SH-SY5Y (cell line): ENCODE measurements at regions not wholly inside any gene's neighbourhood (a gene's known extent, or its start where the extent isn't known, plus 50 kb on each side); places are given as distances from the start of the nearest gene placed in this dataset.

Source experiments
- GATA2 ChIP-seq: IDR thresholded peaks from 2 replicates; pipeline ENCODE4 v1.6.1; 2011; ENCODE audit warnings: mild to moderate bottlenecking, low read depth, low read length
- GATA3 ChIP-seq: IDR thresholded peaks from 2 replicates; pipeline ENCODE4 v1.6.1; 2011; ENCODE audit warnings: low read depth, mild to moderate bottlenecking, low read length, moderate library complexity

DNA sequence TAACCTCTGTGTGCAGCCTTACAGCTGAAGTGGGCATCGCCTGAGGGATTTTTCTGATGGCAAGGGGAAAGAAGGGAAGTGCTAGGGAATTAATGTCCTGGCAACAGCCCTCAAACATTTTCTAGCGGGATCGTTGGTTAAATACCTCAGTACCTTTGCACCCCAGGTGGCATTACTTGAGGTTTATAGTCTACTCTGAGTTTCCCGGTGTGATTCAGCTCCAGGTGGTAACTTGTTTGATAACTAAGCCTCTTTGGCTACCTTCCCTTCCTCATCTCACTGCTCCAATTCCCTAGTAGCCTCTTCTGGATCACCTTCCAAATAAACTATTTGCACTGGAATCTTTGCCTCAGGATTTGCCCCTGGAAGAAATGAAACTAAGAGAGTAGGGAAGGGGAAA, 237.0 kb upstream of the SSTR1 start:
- TF ChIP-seq GATA2 (no peak), GATA3 (no peak)
